NT2/D1 (cell line): ENCODE measurements at regions not wholly inside any gene's neighbourhood (a gene's known extent, or its start where the extent isn't known, plus 50 kb on each side); places are given as distances from the start of the nearest gene placed in this dataset.

Source experiments
- SUZ12 ChIP-seq: IDR thresholded peaks from 2 replicates; pipeline ENCODE4 v1.6.1; 2011; ENCODE audit not compliant: insufficient read length, insufficient read depth; ENCODE audit errors: extremely low read depth
- YY1 ChIP-seq: IDR thresholded peaks from 2 replicates; pipeline ENCODE4 v1.6.1; 2011; ENCODE audit not compliant: insufficient read length, insufficient read depth

GRCh38 chr18:75915941-75916623 is 488.6 kb upstream of the SMIM21 start:
- TF ChIP-seq SUZ12 (no peak), YY1 (no peak)
